PC-9 (cell line): ENCODE measurements at regions not wholly inside any gene's neighbourhood (a gene's known extent, or its start where the extent isn't known, plus 50 kb on each side); places are given as distances from the start of the nearest gene placed in this dataset.
"Not testable (repeated sequence)": the region's sequence is repeated elsewhere in the genome, so short reads cannot be mapped to it uniquely, and the experiment has no call there.

Source experiments
- EZH2 ChIP-seq: fragments of 200-600 bp; sonication (generic); IDR thresholded peaks from 2 replicates; pipeline ENCODE4 v1.8.0; 2017; ENCODE audit warnings: antibody characterized with exemption, low read depth
- TF ChIP-seq, protein P1 (sequence below): fragments of 200-600 bp; sonication (generic); conservative IDR thresholded peaks from 2 replicates; pipeline ENCODE4 v1.6.1; 2017; ENCODE audit warnings: mixed run types, antibody characterized with exemption, mild to moderate bottlenecking, moderate library complexity

DNA sequence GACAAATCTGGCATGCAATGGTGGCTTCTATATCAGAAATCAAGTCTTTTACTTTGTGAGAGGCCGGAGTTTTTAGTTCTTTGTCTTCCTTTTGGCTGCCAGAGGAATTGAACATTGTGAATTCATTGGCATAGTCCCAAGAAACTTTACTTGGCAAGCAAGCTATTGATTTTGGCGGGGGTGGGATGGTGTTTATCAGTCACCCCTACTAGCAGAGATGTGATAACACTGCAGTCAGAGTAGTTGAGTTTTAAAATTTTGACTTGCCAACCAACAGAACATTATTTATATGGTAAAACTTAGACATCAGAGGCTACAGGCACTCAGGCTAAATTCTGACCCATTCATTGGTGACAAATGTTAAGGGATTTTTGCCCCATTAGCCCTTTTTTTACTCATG lies 129.7 kb downstream of the FAM72C start:
- not testable (repeated sequence) for TF ChIP-seq EZH2
- TF ChIP-seq, protein P1, sequence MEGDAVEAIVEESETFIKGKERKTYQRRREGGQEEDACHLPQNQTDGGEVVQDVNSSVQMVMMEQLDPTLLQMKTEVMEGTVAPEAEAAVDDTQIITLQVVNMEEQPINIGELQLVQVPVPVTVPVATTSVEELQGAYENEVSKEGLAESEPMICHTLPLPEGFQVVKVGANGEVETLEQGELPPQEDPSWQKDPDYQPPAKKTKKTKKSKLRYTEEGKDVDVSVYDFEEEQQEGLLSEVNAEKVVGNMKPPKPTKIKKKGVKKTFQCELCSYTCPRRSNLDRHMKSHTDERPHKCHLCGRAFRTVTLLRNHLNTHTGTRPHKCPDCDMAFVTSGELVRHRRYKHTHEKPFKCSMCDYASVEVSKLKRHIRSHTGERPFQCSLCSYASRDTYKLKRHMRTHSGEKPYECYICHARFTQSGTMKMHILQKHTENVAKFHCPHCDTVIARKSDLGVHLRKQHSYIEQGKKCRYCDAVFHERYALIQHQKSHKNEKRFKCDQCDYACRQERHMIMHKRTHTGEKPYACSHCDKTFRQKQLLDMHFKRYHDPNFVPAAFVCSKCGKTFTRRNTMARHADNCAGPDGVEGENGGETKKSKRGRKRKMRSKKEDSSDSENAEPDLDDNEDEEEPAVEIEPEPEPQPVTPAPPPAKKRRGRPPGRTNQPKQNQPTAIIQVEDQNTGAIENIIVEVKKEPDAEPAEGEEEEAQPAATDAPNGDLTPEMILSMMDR = not testable (repeated sequence)
